Duodenal mucosa (tissue), 2 donors: ENCODE measurements at regions not wholly inside any gene's neighbourhood (a gene's known extent, or its start where the extent isn't known, plus 50 kb on each side); places are given as distances from the start of the nearest gene placed in this dataset.
"Not testable (repeated sequence)": the region's sequence is repeated elsewhere in the genome, so short reads cannot be mapped to it uniquely, and the experiment has no call there.

Source experiments
- H3K27ac ChIP-seq: one replicate; pipeline ENCODE4 v1.7.0; 2013; ENCODE audit warnings: low read depth, low read length
- H3K27me3 ChIP-seq, 2 donors: one replicate each; pipeline ENCODE4 v1.7.0; 2013; ENCODE audit warnings: low read length in 2 of 2, control low read depth in 1 of 2; ENCODE audit not compliant: insufficient read depth in 2 of 2, control insufficient read depth in 1 of 2
- H3K36me3 ChIP-seq, 2 donors: one replicate each; pipeline ENCODE4 v1.7.0; 2013; ENCODE audit warnings: low read length in 2 of 2, control low read depth in 1 of 2; ENCODE audit not compliant: insufficient read depth in 2 of 2, control insufficient read depth in 1 of 2
- H3K4me1 ChIP-seq, 2 donors: one replicate each; pipeline ENCODE4 v1.7.0; 2013; ENCODE audit warnings: low read length in 2 of 2, control low read depth in 1 of 2; ENCODE audit not compliant: insufficient read depth in 2 of 2, control insufficient read depth in 1 of 2
- H3K4me3 ChIP-seq, 2 donors: one replicate each; pipeline ENCODE4 v1.7.0; 2013; ENCODE audit warnings: low read length in 2 of 2, low read depth in 1 of 2
- H3K9ac ChIP-seq, 2 donors: one replicate each; pipeline ENCODE4 v1.7.0; 2013; ENCODE audit warnings: low read length in 2 of 2, low read depth in 1 of 2
- H3K9me3 ChIP-seq, 2 donors: one replicate each; pipeline ENCODE4 v1.7.0; 2013; ENCODE audit warnings: low read length in 2 of 2, control low read depth in 1 of 2; ENCODE audit not compliant: control insufficient read depth in 1 of 2

- Histone ChIP-seq H3K36me3 (no peaks in the 10 kb centered on the region), H3K9me3 (no peaks in the 10 kb centered on the region), H3K27me3 (no peaks in the 10 kb centered on the region), H3K4me3 (no peak overlapping the region), H3K4me1 (no peaks in the 10 kb centered on the region), H3K27ac (no peak overlapping the region), H3K9ac (no peak overlapping the region)
Measured at GRCh38 chr1:166628259-166628658, 211.0 kb upstream of the POGK start.

GRCh38 chr1:166629946-166630345 is 209.3 kb upstream of the POGK start:
- Histone ChIP-seq H3K4me3 (no peak overlapping the region), H3K36me3 (no peaks in the 10 kb centered on the region), H3K9me3 (no peaks in the 10 kb centered on the region), H3K9ac (no peak overlapping the region), H3K27me3 (no peaks in the 10 kb centered on the region), H3K27ac (no peak overlapping the region), H3K4me1 (no peaks in the 10 kb centered on the region)

- Histone ChIP-seq H3K36me3 (no peaks in the 10 kb centered on the region), H3K9me3 (no peaks in the 10 kb centered on the region), H3K4me3 (no peak overlapping the region), H3K9ac (no peak overlapping the region), H3K27ac (no peak overlapping the region), H3K27me3 (no peaks in the 10 kb centered on the region), H3K4me1 (no peaks in the 10 kb centered on the region)
Measured at GRCh38 chr1:166630369-166630768, 208.9 kb upstream of the POGK start.

- Histone ChIP-seq H3K27ac (no peak overlapping the region), H3K9me3 (no peaks in the 10 kb centered on the region), H3K36me3 (no peaks in the 10 kb centered on the region), H3K4me3 (no peak overlapping the region), H3K4me1 (no peaks in the 10 kb centered on the region), H3K27me3 (no peaks in the 10 kb centered on the region), H3K9ac (no peak overlapping the region)
Measured at GRCh38 chr1:166638137-166638536, 201.1 kb upstream of the POGK start.

DNA sequence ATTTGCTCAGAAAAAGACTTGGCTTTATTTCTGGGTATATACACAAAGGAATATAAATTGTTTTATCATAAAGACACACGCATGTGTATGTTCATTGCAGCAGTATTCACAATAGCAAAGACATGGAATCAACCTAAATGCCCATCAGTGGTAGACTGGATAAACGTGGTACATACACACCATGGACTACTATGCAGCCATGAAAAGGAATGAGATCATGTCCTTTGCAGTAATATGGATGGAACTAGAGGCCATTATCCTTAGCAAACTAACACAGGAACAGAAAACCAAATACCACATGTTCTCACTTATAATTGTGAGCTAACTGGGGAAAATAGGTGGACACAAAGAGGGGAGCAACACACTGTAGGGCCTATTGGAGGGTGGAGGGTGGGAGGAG is 182.0 kb upstream of the POGK start:
- H3K27ac ChIP-seq, H3K4me1 ChIP-seq, H3K27me3 ChIP-seq, H3K36me3 ChIP-seq, H3K9me3 ChIP-seq, H3K4me3 ChIP-seq, H3K9ac ChIP-seq: not testable (repeated sequence)

GRCh38 chr1:166666790-166667189 is 172.5 kb upstream of the POGK start:
- not testable (repeated sequence) for H3K9me3 ChIP-seq, H3K36me3 ChIP-seq, H3K4me3 ChIP-seq, H3K9ac ChIP-seq, H3K27ac ChIP-seq, H3K4me1 ChIP-seq, H3K27me3 ChIP-seq

GRCh38 chr1:166667600-166667999 is 171.7 kb upstream of the POGK start:
- H3K9me3 ChIP-seq, H3K4me1 ChIP-seq, H3K9ac ChIP-seq: not testable (repeated sequence)

DNA sequence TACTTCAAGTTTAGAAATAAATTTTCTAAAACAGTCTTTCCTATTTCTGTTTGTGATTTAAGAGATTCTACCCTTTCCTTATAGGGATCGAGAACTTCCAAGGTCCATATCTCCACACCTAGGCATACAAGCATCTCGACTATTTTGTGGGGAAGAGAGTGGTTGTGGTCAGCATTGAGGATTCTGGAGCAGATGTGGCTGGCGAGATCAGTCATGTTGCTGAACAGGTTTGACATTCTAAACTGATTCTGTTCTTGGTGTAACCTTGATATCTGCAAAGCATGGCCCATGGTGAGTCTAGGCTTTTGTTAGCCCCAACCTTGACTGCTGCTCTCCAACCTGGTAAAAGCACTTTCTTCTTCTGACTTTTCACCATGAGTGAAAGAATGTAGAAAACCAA is 167.6 kb upstream of the POGK start:
- Histone ChIP-seq H3K4me1 (no peaks in the 10 kb centered on the region), H3K4me3 (no peak overlapping the region), H3K27me3 (no peaks in the 10 kb centered on the region), H3K9me3 (no peaks in the 10 kb centered on the region), H3K27ac (no peak overlapping the region), H3K36me3 (no peaks in the 10 kb centered on the region), H3K9ac (no peak overlapping the region)

More at GRCh38 chr1:166667600-166667999, 171.7 kb upstream of the POGK start:
- not testable (repeated sequence) for H3K4me3 ChIP-seq, H3K27me3 ChIP-seq, H3K27ac ChIP-seq, H3K36me3 ChIP-seq

DNA sequence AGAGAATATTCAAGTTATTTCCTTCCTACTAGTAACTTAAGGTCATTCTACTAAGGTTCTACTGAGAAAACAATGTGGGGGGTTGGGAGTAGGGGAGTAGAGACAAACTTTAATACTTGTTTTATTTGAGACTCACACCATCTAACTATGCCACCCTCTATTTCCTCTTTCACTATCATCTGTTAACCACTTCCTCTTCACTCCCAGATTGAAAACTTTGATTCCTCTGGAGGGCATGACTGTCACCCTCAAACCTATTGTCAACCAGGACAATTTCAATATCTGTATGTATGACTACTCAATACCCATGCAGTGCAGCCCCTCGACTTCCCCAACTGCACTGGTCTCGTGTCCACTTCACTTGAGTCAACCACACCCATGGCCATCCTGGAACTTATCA is 165.6 kb upstream of the POGK start:
- no peaks in the 10 kb centered on the region for H3K27me3 ChIP-seq
- H3K27ac ChIP-seq = no peak overlapping the region
- no peaks in the 10 kb centered on the region for H3K4me1 ChIP-seq
- H3K36me3 ChIP-seq = no peaks in the 10 kb centered on the region
- H3K9ac ChIP-seq = no peak overlapping the region
- H3K4me3 ChIP-seq = no peak overlapping the region
- no peaks in the 10 kb centered on the region for H3K9me3 ChIP-seq

- Histone ChIP-seq H3K27me3 (no peaks in the 10 kb centered on the region), H3K4me1 (no peaks in the 10 kb centered on the region)
Measured at GRCh38 chr1:166675213-166675612, 164.1 kb upstream of the POGK start.

DNA sequence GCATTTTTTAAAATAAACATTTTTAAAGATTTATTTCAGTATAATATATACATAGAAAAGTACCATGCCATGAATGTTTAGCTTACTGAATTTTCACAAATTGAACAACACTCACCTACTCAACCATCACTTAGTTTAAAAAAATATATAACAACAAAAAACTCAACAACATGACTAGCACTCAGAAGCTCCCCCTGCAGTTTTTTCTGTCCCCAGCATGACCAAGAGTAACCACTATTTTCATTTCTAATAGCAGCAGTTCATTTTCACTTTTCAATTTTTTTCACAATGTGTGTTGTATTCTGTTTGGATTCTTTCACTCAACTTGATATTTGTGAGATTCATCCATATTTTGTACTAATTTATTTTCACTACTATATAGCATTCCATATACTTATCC is 162.3 kb upstream of the POGK start:
- Histone ChIP-seq H3K36me3 (no peaks in the 10 kb centered on the region), H3K9ac (no peak overlapping the region), H3K4me3 (no peak overlapping the region), H3K9me3 (no peaks in the 10 kb centered on the region), H3K4me1 (no peaks in the 10 kb centered on the region), H3K27me3 (no peaks in the 10 kb centered on the region), H3K27ac (no peak overlapping the region)

More at GRCh38 chr1:166675213-166675612, 164.1 kb upstream of the POGK start:
- no peaks in the 10 kb centered on the region for H3K9me3 ChIP-seq
- no peaks in the 10 kb centered on the region for H3K36me3 ChIP-seq
- no peak overlapping the region for H3K9ac ChIP-seq
- no peak overlapping the region for H3K4me3 ChIP-seq
- no peak overlapping the region for H3K27ac ChIP-seq
